ENCODE measurements at regions not wholly inside any gene's neighbourhood (a gene's known extent, or its start where the extent isn't known, plus 50 kb on each side); places are given as distances from the start of the nearest gene placed in this dataset.

DNA sequence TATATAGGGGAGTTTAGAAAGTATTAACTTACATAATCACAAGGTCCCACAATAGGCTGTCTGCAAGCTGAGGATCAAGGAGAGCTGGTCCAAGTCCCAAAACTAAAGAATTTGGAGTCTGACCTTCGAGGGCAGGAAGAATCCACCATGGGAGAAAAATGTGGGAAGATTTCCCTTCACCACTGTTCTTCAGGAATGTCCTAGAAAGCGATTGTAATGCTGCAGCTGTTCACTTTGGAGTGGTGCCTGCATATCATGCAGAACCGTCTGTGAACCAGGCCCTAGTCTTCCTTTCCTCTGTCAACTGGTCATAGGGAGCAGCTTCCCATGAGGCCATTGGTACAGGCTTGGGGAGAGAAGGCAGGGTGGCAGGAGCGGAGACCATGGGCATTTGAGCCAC lies 497.9 kb upstream of the ARPP21 start:
- TF ChIP-seq, protein P1, sequence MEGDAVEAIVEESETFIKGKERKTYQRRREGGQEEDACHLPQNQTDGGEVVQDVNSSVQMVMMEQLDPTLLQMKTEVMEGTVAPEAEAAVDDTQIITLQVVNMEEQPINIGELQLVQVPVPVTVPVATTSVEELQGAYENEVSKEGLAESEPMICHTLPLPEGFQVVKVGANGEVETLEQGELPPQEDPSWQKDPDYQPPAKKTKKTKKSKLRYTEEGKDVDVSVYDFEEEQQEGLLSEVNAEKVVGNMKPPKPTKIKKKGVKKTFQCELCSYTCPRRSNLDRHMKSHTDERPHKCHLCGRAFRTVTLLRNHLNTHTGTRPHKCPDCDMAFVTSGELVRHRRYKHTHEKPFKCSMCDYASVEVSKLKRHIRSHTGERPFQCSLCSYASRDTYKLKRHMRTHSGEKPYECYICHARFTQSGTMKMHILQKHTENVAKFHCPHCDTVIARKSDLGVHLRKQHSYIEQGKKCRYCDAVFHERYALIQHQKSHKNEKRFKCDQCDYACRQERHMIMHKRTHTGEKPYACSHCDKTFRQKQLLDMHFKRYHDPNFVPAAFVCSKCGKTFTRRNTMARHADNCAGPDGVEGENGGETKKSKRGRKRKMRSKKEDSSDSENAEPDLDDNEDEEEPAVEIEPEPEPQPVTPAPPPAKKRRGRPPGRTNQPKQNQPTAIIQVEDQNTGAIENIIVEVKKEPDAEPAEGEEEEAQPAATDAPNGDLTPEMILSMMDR (IDR thresholded peaks at IDR 0.05) = no peak
- TF ChIP-seq EP300 (IDR thresholded peaks at IDR 0.05) (no peak), POLR2A (IDR thresholded peaks at IDR 0.05) (no peak), POLR2AphosphoS5 (IDR thresholded peaks at IDR 0.05) (no peak)

Measured in sigmoid colon (tissue), 4 donors.